B cell (primary cell): ENCODE measurements at regions not wholly inside any gene's neighbourhood (a gene's known extent, or its start where the extent isn't known, plus 50 kb on each side); places are given as distances from the start of the nearest gene placed in this dataset.

Experiments used
- EZH2 ChIP-seq: IDR thresholded peaks from 2 replicates; pipeline ENCODE4 v1.6.1; 2012; ENCODE audit warnings: borderline replicate concordance, low read depth, mild to moderate bottlenecking, moderate library complexity, low read length; ENCODE audit not compliant: insufficient read depth, poor library complexity, severe bottlenecking
- TF ChIP-seq, protein P1 (sequence below): fragments of 200-600 bp; IDR thresholded peaks from one replicate; pipeline ENCODE4 v1.8.0; 2022; ENCODE audit warnings: antibody characterized with exemption, mild to moderate bottlenecking

DNA sequence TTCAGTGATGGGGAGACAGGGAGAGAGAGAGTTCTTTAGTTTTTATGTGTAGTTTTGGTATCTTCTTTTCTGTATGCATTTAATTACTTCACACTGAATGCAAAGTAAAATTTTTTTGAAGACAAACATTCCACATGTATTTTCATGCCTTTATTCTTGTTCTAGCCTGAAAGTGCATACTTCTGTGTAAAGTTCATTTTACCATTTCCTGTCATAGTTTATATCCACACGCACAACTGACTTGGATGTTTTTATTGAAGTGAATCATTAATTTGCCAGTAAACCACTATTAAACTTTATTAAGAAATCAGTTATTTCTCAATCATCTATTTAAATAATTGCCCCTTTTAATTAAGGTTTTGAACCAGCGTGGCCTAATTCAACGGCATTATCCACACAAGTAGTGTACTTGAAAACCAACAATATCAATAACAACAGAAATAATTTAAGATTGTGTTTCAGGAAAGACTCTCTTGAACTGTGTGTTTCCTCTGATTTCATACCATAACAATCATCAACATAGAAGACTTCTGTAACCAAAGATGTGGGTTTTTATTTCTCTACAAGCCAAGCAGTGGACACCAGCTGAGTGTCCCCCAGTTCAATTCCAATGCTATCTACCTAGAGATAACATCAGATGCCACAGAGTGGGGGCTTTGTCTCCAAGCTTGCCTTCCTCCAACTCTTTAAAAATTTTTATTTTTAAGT is 512.7 kb upstream of the JAG1 start:
- TF ChIP-seq, protein P1, sequence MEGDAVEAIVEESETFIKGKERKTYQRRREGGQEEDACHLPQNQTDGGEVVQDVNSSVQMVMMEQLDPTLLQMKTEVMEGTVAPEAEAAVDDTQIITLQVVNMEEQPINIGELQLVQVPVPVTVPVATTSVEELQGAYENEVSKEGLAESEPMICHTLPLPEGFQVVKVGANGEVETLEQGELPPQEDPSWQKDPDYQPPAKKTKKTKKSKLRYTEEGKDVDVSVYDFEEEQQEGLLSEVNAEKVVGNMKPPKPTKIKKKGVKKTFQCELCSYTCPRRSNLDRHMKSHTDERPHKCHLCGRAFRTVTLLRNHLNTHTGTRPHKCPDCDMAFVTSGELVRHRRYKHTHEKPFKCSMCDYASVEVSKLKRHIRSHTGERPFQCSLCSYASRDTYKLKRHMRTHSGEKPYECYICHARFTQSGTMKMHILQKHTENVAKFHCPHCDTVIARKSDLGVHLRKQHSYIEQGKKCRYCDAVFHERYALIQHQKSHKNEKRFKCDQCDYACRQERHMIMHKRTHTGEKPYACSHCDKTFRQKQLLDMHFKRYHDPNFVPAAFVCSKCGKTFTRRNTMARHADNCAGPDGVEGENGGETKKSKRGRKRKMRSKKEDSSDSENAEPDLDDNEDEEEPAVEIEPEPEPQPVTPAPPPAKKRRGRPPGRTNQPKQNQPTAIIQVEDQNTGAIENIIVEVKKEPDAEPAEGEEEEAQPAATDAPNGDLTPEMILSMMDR: no peak
- no peak for TF ChIP-seq EZH2
